IPS DF 19.7 (cell line): ENCODE measurements at regions not wholly inside any gene's neighbourhood (a gene's known extent, or its start where the extent isn't known, plus 50 kb on each side); places are given as distances from the start of the nearest gene placed in this dataset.

ENCODE experiments used
- DNase-seq: peaks from one replicate; pipeline ENCODE4 v3.0.0-alpha.2; 2013; ENCODE audit warnings: low read depth, low spot score

GRCh38 chr3:20914310-20914709, 728.3 kb upstream of the SGO1 start:
- no peak for DNase-seq

- no peak for DNase-seq
These were observed 726.4 kb upstream of the SGO1 start for GRCh38 chr3:20912406-20912805.

GRCh38 chr3:20909511-20909910, 723.5 kb upstream of the SGO1 start:
- no peak for DNase-seq

- no peak for DNase-seq
These were observed 719.3 kb upstream of the SGO1 start for GRCh38 chr3:20905210-20905805.

- no peak for DNase-seq
These were observed 718.7 kb upstream of the SGO1 start for GRCh38 chr3:20904671-20905070.

- DNase-seq, result no peak
These were observed 713.0 kb upstream of the SGO1 start for GRCh38 chr3:20898962-20899361.

GRCh38 chr3:20890111-20890519, 704.1 kb upstream of the SGO1 start:
- no peak for DNase-seq

- DNase-seq, result no peak
These were observed 692.7 kb upstream of the SGO1 start for GRCh38 chr3:20878691-20879090.

- no peak for DNase-seq
These were observed 687.2 kb upstream of the SGO1 start for GRCh38 chr3:20873235-20873634.

GRCh38 chr3:20870106-20870899, 684.3 kb upstream of the SGO1 start:
- no peak for DNase-seq

GRCh38 chr3:20865803-20866202, 679.8 kb upstream of the SGO1 start:
- DNase-seq, result no peak

- no peak for DNase-seq
These were observed 675.4 kb upstream of the SGO1 start for GRCh38 chr3:20861454-20861853.

- DNase-seq, result no peak
These were observed 671.6 kb upstream of the SGO1 start for GRCh38 chr3:20857636-20858035.

GRCh38 chr3:20853890-20854289, 667.9 kb upstream of the SGO1 start:
- DNase-seq, result no peak

- DNase-seq, result no peak
These were observed 666.7 kb upstream of the SGO1 start for GRCh38 chr3:20852712-20853111.

GRCh38 chr3:20849975-20850374, 664.0 kb upstream of the SGO1 start:
- no peak for DNase-seq

- DNase-seq, result no peak
These were observed 660.8 kb upstream of the SGO1 start for GRCh38 chr3:20846832-20847231.

GRCh38 chr3:20846066-20846465, 660.1 kb upstream of the SGO1 start:
- DNase-seq, result no peak

GRCh38 chr3:20844851-20845250, 658.8 kb upstream of the SGO1 start:
- no peak for DNase-seq

GRCh38 chr3:20842594-20843436, 656.8 kb upstream of the SGO1 start:
- DNase-seq, result no peak

GRCh38 chr3:20842002-20842401, 656.0 kb upstream of the SGO1 start:
- DNase-seq, result no peak

GRCh38 chr3:20837676-20838302, 651.8 kb upstream of the SGO1 start:
- DNase-seq, result no peak
